Hematopoietic multipotent progenitor cell (in vitro differentiated cells): ENCODE measurements at regions not wholly inside any gene's neighbourhood (a gene's known extent, or its start where the extent isn't known, plus 50 kb on each side); places are given as distances from the start of the nearest gene placed in this dataset.

Experiments used
- DNase-seq, 3 donors: peaks; one replicate each; pipeline ENCODE4 v3.0.0-alpha.2; 2011 to 2015; ENCODE audit warnings: low read depth in 2 of 3, low spot score in 2 of 3

- no peak for DNase-seq
Measured at GRCh38 chr15:96565266-96565665, 234.8 kb downstream of the NR2F2 start.

- DNase-seq, result no peak
Measured at GRCh38 chr15:96574782-96575181, 244.3 kb downstream of the NR2F2 start.

GRCh38 chr15:96576596-96576995 lies 246.1 kb downstream of the NR2F2 start:
- no peak for DNase-seq

GRCh38 chr15:96578393-96578792 lies 247.9 kb downstream of the NR2F2 start:
- DNase-seq, result no peak

- DNase-seq, result no peak
Measured at GRCh38 chr15:96581371-96581770, 250.9 kb downstream of the NR2F2 start.

- no peak for DNase-seq
Measured at GRCh38 chr15:96582473-96582872, 252.0 kb downstream of the NR2F2 start.

- no peak for DNase-seq
Measured at GRCh38 chr15:96583671-96584070, 253.2 kb downstream of the NR2F2 start.

GRCh38 chr15:96585484-96586386 lies 255.2 kb downstream of the NR2F2 start:
- DNase-seq, result no peak

- DNase-seq, result no peak
Measured at GRCh38 chr15:96586901-96587300, 256.4 kb downstream of the NR2F2 start.

- DNase-seq, result no peak
Measured at GRCh38 chr15:96589864-96590263, 259.4 kb downstream of the NR2F2 start.

GRCh38 chr15:96593735-96594134 lies 263.2 kb downstream of the NR2F2 start:
- DNase-seq, result no peak

- no peak for DNase-seq
Measured at GRCh38 chr15:96595951-96596350, 265.5 kb downstream of the NR2F2 start.

- no peak for DNase-seq
Measured at GRCh38 chr15:96598514-96598913, 268.0 kb downstream of the NR2F2 start.

- no peak for DNase-seq
Measured at GRCh38 chr15:96599268-96599667, 268.8 kb downstream of the NR2F2 start.

- no peak for DNase-seq
Measured at GRCh38 chr15:96600350-96600749, 269.9 kb downstream of the NR2F2 start.

- no peak for DNase-seq
Measured at GRCh38 chr15:96606617-96607016, 276.1 kb downstream of the NR2F2 start.

GRCh38 chr15:96610757-96611156 lies 280.3 kb downstream of the NR2F2 start:
- DNase-seq, result no peak

- DNase-seq, result no peak
Measured at GRCh38 chr15:96612917-96613316, 282.4 kb downstream of the NR2F2 start.

- DNase-seq, result no peak
Measured at GRCh38 chr15:96619174-96619573, 288.7 kb downstream of the NR2F2 start.

- DNase-seq, result no peak
Measured at GRCh38 chr15:96622714-96623113, 292.2 kb downstream of the NR2F2 start.

GRCh38 chr15:96625256-96625655 lies 294.8 kb downstream of the NR2F2 start:
- no peak for DNase-seq

- DNase-seq, result no peak
Measured at GRCh38 chr15:96627031-96627568, 296.6 kb downstream of the NR2F2 start.
